ENCODE measurements at regions not wholly inside any gene's neighbourhood (a gene's known extent, or its start where the extent isn't known, plus 50 kb on each side); places are given as distances from the start of the nearest gene placed in this dataset.
"Not testable (repeated sequence)": the region's sequence is repeated elsewhere in the genome, so short reads cannot be mapped to it uniquely, and the experiment has no call there.

GRCh38 chr2:136282251-136282650 lies 164.3 kb upstream of the CXCR4 start:
- no peak for DNase-seq (ENCODE audit: low spot score)

- DNase-seq (ENCODE audit: low spot score): no peak
Measured at GRCh38 chr2:136281281-136282114, 163.5 kb upstream of the CXCR4 start.

GRCh38 chr2:136266346-136266745 lies 148.4 kb upstream of the CXCR4 start:
- not testable (repeated sequence) for DNase-seq (ENCODE audit: low spot score)

DNA sequence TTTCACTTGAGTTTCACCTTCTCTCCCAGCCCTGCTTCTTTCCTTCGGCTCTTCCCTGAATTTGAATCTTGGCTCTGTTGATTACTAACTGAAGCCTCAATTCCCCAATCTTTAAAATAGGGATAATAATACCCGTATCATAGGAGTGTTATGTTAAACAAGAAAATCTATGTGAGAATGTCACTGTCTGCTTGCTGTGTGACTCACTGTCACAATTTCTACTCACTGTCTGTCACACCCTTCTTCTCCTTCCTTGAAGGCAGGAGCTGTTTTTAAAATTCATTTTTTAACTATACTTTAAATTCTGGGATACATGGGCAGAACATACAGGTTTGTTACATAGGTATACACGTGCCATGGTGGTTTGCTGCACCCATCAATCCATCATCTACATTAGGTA lies 141.6 kb upstream of the CXCR4 start:
- no peak for DNase-seq (ENCODE audit: low spot score)

GRCh38 chr2:136257893-136258292 lies 139.9 kb upstream of the CXCR4 start:
- DNase-seq (ENCODE audit: low spot score): no peak

- no peak for DNase-seq (ENCODE audit: low spot score)
Measured at GRCh38 chr2:136255648-136256461, 137.9 kb upstream of the CXCR4 start.

GRCh38 chr2:136255127-136255526 lies 137.2 kb upstream of the CXCR4 start:
- DNase-seq (ENCODE audit: low spot score): no peak

DNA sequence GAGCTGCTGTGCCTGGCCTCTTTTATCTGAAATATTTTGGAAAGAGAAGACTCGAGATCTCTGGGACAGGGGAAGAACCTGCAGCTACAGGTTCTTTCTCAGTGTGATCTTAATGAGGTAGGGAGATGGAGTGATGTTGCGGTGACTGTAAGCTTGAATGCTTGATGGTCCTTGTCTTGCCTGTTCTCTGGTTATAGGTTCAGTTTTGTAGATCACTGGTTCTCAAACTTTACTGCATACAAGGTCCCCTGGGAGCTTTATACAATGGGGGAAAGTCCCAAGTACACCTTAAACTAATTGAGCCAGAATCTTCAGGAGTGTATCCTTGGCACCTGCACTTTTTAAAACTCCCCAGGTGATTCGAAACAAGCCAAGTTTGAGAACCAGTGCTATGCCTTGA lies 136.7 kb upstream of the CXCR4 start:
- no peak for DNase-seq (ENCODE audit: low spot score)

DNA sequence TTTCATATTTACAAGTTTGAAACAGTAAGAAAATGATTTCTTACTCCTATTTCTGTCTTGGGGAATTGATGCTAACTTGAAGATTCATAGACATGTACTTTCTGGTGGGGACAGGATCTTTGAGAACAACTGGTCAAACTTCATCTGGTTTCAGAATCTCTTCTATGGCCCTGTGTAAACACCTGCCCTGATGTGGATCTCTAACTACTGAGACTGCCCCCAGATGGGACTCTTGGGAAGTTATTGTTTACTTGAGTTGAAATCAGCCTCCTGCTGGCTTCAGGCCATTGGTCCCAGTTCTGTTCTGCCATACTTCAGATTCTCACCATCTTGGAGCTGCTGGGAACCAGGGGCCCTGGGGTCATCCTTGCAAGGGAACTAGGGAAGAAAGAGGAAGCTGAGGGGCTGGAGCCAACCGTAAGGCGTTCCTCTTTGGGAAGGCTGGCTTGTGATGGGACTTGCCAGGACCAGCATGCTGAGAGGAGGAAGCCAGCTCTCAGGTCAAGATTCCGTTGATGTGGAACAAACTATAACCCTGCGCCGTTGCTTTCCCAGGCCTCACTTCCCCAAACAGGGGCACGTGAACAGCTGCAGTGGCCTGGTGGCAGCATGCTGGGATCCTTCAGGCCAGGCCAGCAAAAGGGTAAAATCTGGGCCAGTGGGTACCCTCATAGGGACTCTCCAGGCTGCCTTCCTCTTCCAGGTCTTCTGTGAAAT lies 135.5 kb upstream of the CXCR4 start:
- peak; percentile 69 for DNase-seq (ENCODE audit: low spot score)

GRCh38 chr2:136251885-136252585 lies 134.1 kb upstream of the CXCR4 start:
- DNase-seq (ENCODE audit: low spot score): no peak

- no peak for DNase-seq (ENCODE audit: low spot score)
Measured at GRCh38 chr2:136251197-136251884, 133.4 kb upstream of the CXCR4 start.

GRCh38 chr2:136250131-136250530 lies 132.2 kb upstream of the CXCR4 start:
- DNase-seq (ENCODE audit: low spot score): no peak

- no peak for DNase-seq (ENCODE audit: low spot score)
Measured at GRCh38 chr2:136248907-136249306, 131.0 kb upstream of the CXCR4 start.

DNA sequence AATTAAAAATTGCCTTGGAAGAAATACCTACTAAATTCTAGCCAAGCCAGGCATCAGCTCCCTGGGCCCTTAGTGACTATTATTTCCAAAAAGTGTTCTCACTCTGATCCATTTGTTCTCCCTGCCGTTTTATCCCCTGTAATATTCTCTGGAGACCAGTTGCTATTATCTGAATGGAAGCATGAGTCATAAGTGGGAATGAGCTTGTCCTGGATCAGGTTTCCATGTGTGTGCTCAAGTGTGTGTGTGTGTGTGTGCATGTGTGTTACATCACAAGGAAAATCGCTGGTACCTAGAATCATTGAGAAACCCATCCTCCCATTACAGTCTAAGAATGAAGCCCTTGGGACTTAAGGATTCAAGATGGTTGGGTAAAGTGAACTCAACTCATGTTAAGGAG lies 130.3 kb upstream of the CXCR4 start:
- DNase-seq (ENCODE audit: low spot score): no peak

DNA sequence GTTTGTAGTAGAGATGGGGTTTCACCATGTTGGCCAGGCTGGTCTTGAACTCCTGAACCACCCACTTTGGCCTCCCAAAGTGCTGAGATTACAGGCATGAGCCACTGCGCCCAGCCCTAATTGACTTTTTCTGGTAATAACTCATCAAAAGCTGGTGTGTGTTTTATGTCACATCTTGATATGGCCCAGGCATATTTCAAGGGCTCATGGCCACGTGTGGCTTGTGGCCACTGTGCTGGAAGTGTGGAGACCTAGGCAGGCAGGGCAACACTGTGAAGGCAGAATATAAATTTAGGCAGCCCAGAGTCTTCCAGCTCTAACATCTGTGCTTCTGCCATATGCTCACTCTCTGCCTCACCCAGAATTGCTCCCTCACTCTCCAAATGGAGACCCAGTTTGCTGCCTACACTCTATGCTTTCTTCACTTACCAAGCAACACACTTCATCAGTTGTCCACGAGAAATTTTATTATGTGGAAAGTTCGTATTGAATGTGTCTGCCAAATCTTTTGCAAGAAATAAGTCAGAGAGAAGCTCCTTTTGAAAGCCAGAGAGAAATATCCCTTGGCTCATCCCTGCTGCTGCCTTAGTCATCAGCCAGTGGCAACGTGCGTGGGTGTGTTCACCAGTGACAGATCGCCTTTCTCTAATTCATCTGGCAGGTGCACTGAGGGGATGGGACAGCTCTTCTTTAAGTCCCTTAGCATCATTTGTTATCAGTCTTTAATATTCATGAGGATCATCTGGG lies 129.4 kb upstream of the CXCR4 start:
- DNase-seq (ENCODE audit: low spot score): no peak

DNA sequence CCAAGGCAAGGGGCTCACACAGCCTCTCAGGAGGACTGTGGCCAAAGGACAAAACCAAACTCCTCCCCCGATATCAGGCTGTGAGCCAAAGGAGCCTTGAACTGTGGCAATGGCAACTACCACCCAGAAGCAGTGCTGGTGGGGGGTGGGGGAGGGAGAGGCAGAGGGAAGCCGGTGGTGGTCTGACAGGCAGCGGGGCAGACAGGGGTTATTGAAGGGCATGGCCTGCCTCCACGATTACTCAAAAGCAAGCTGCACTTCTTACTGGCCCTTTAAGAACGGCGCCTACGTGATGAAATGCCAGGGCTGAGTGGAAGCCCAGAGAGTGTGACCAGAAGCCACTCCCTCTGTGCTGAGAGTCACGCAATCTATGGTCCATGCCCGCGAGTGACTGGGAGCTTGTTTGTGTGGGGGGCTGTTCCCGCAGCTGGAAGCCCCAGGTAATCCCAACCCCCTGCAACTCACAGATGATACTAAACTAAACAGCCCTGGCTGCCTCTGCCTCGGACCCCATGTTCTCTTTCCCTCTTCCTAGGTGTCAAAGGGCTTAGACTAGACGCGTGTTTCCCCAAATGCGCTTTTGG lies 128.2 kb upstream of the CXCR4 start:
- no peak for DNase-seq (ENCODE audit: low spot score)

DNA sequence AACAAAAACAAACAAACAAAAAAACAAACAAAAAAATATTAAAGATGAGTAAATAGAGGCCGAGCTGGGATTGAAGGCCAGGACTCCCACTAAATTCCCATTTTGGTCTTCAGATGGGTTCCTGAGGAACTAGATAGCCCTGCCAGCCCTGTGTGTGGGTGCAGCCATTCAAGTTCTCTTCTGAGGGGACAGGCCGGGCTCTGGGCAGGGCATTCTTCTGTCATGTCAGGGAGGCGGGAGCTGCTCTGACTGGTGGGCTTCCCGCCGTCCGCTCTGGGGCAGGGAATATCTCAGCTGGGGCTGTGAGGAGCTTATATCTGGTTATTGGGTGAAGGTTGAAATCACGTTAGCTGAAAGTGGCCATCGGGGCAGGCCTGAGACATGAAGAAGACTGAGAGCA lies 127.3 kb upstream of the CXCR4 start:
- no peak for DNase-seq (ENCODE audit: low spot score)

DNA sequence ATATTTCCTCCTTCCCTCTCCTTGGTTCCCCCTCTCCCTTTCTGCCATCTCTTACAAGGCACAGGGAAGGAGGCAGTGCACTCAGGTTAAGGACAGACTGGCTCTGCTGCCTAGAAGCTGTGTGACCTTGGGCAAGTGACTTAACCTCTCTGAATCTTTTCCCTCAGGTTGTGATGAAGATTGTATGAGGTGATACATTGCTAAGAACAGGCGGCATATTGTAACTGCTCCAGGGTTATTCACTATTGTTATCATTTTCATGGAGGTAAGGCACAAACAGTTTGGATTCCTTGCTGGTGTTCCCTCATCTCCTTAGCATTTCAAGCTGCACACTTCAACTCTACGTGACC lies 126.6 kb upstream of the CXCR4 start:
- no peak for DNase-seq (ENCODE audit: low spot score)

GRCh38 chr2:136243638-136244535 lies 125.9 kb upstream of the CXCR4 start:
- no peak for DNase-seq (ENCODE audit: low spot score)

Data from Ammon's horn (tissue), 1 donor.